ENCODE measurements at regions not wholly inside any gene's neighbourhood (a gene's known extent, or its start where the extent isn't known, plus 50 kb on each side); places are given as distances from the start of the nearest gene placed in this dataset.

GRCh38 chr6:93176070-93176469, 243.3 kb downstream of the EPHA7 start (continued):
- TF ChIP-seq ZBTB11 (CRISPR knock-in tag; IDR thresholded peaks at IDR 0.05) (no peak), RUNX3 (IDR thresholded peaks at IDR 0.05; ENCODE audit: low read length) (no peak), SMARCA5 (IDR thresholded peaks at IDR 0.05) (no peak), GABPA (IDR thresholded peaks at IDR 0.05; ENCODE audit: low read depth) (0 out of 2 replicates have a peak, but pooled peaks have one; percentile 41), E4F1 (IDR thresholded peaks at IDR 0.05; ENCODE audit: borderline replicate concordance, partially characterized antibody) (no peak), WRNIP1 (IDR thresholded peaks at IDR 0.05; ENCODE audit: borderline replicate concordance, low read depth, low read length) (no peak), ZNF622 (IDR thresholded peaks at IDR 0.05) (no peak), BHLHE40 (IDR thresholded peaks at IDR 0.05; ENCODE audit: borderline replicate concordance in 1 of 2, low read depth in 2 of 2, low read length in 1 of 2) (peak in 1 of 2 experiments; percentile 41; a peak in 2 of 4 replicates), FOXM1 (IDR thresholded peaks at IDR 0.05; ENCODE audit: low read depth, low read length) (no peak), NFYA (IDR thresholded peaks at IDR 0.05; ENCODE audit: borderline replicate concordance, low read depth, low read length) (no peak), HDAC6 (IDR thresholded peaks at IDR 0.05; ENCODE audit: unreplicated experiment) (no peak), JUND (IDR thresholded peaks at IDR 0.05; ENCODE audit: low read depth, low read length) (no peak), TAF1 (IDR thresholded peaks at IDR 0.05; ENCODE audit: borderline replicate concordance, low read depth, low read length) (no peak), NR2F1 (conservative IDR thresholded peaks at IDR 0.05) (peak; percentile 65), LARP7 (IDR thresholded peaks at IDR 0.05) (no peak), EP300 (IDR thresholded peaks at IDR 0.05; ENCODE audit: borderline replicate concordance in 1 of 2, control insufficient read depth in 1 of 2, low read depth in 2 of 2, low read length in 2 of 2) (0 out of 4 replicates have a peak, but pooled peaks of 1 of the 2 experiments have one; percentile 13), RFX5 (IDR thresholded peaks at IDR 0.05; ENCODE audit: low read depth, low read length) (no peak), ZBTB40 (IDR thresholded peaks at IDR 0.05; ENCODE audit: borderline replicate concordance) (no peak), IKZF1 (conservative IDR thresholded peaks at IDR 0.05) (peak; percentile 43; the same call in 1 of the 2 replicates)

Data from GM12878 (cell line).